Muscle of arm (tissue), 1 donor: ENCODE measurements at regions not wholly inside any gene's neighbourhood (a gene's known extent, or its start where the extent isn't known, plus 50 kb on each side); places are given as distances from the start of the nearest gene placed in this dataset.
"Not testable (repeated sequence)": the region's sequence is repeated elsewhere in the genome, so short reads cannot be mapped to it uniquely, and the experiment has no call there.

Experiments used
- DNase-seq: peaks from one replicate; pipeline ENCODE4 v3.0.0-alpha.2; 2013

DNA sequence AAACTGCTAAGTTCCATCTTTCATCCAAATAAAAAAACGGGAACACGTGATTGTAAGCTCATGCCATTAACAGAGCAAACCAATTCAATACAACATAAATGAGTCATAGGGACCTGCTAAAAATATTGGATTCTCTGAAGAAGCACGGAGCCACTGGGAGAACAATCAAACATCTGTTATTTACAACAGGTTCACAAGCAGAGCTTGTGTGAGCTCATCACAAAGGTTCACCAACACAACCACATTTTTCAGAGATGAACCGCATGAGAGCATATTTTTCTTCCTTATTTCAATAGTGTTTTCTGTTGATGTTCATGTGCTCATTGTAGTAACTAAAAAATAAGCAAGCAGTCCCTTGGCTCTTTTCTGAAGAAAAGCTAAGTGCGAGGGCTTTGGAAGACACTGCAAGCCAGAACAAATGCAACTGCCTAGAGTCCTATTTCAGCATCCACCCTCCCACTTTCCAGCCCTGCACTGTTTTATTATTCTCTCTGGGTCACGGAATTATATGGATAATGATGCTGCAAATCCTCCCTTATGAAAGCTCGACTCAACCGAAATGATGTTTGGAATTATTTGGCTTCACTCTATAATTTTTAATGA lies 545.8 kb downstream of the LIG4 start:
- DNase-seq, result peak; percentile 19

DNA sequence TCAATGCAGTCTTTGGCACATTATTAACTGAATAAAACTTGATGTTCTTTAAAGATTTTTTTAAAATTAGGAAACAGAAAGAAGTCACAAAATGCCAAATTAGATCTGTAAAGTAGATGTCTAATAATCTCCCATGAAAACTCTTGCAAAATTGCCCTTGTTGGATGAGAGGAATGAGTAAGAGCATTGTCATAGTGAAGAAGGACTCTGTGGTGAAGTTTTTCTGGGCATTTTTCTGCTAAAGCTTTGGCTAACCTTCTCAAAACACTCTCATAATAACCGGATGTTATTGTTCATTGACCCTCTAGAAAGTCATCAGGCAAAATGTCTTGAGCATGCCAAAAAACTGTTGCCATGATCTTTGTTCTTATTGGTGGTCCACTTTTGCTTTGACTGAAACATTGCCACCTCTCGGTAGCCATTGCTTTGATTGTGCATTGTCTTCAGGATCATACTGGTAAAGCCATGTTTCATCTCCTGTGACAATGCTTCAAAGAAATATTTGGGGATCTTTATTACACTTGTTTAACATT lies 549.3 kb downstream of the LIG4 start:
- DNase-seq, result no peak

DNA sequence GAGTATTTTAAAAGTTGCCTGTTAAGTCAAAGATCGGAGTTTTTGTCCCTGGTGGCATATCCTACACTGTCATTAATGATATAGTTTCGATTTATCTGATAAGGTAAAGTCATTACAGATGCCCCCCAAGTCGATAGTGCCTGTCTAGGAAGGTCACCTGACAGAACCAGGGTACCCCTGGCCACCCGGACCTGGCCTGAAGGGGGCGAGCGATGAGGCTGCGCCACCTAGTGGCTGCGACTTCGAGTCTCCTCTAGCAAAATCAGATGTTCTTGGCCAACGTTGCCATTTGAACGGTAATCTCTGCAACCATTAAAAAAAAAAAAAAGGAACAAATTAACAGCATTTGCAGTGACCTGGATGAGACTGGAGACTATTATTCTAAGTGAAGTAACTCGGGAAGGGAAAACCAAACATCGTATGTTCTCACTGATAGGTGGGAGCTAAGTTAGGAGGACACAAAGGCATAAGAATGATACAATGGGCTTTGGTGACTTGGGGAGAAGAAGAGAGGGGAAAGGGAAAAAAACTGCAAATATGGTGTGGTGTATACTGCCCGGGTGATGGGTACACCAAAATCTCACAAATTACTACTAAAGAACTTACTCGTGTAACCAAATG lies 565.1 kb downstream of the LIG4 start:
- peak; percentile 25 for DNase-seq

DNA sequence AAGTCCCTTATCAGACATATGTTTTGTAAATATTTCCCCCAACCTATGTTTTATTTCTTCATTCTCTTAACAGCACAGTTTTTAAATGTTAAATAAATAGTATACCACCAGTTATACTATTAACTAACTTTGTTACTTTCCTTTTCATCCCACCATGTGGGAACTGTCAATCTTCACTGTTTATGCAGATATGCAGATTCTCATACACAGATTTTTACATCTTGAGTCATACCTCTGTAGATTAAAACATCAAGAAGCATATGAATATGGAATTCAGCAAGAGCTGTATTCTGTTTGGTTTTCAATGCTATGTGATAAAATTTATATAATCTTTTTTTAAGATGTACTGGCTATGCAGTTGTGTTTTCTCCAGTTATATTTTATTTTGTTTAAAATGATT lies 566.3 kb downstream of the LIG4 start:
- no peak for DNase-seq

DNA sequence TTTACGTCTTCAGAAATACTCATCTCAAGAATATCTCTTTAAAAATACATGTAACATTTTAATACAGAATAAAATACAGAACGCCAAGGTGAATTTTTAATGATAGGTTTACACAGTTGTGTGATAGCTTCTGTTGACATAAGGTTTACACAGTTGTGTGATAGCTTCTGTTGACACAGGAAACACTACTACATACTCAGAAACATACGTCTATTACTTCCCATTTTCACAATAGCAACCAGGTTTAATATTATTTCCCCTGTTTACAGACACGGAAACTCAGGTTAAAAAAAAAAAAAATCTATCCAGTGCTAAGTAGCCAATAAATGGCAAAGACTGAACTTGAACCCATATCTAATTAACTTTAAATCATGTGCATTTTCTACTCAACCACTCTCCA lies 571.2 kb downstream of the LIG4 start:
- DNase-seq, result no peak

DNA sequence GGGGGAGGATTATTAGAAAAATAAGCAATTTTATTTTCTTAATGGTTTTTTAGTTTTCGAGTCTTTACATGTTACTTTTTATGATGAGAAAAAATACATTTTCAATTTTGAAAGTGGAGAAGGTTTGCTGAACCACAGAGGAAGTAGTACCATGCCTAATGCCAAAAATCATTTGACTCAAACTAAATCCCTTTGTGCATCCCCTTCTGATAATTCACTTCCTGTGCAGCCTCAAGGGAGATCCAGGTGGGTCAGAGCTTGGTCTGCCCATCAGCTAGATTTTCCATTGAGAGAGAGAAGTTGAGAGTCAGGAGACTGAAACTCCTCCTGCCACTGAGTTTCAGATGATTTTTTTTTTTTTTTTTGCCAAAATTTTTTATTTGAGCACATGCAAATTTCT lies 571.7 kb downstream of the LIG4 start:
- DNase-seq, result no peak

DNA sequence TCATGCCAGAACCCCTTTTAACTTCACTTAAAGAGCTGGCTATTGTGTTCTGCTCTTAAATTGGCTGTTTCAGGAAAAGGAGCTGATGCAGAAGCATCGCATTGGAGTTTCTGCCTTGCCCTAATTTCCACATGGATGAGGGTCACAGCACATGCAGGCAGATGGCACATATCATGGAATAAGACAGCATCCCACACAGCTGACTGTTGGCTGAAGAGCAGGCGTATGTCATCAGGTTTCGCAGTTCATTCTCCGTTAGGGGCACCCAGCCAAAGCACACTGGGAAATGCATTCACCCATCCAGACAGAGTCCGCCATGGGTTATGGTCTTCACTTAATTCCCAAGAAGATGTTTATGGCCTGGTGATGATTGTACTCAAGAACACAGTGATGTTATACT lies 572.5 kb downstream of the LIG4 start:
- no peak for DNase-seq

DNA sequence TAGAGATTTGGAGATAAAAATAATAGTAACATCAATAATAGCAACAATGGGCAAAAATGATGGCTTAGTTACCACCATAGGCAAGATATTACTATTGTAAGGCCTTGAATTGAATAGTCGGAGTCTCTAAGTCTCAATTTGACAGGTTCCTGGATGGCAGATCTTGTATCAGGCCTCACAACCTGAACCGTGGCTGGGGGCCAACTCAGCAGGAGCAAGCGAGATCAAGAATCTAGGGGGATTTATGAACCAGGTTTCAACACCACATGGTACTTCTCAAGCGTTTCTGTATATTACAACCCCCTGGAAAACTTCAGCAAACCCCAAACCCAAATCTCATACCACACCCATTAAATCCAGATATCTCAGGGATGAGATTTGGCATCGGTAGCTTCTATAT lies 573.8 kb downstream of the LIG4 start:
- no peak for DNase-seq

DNA sequence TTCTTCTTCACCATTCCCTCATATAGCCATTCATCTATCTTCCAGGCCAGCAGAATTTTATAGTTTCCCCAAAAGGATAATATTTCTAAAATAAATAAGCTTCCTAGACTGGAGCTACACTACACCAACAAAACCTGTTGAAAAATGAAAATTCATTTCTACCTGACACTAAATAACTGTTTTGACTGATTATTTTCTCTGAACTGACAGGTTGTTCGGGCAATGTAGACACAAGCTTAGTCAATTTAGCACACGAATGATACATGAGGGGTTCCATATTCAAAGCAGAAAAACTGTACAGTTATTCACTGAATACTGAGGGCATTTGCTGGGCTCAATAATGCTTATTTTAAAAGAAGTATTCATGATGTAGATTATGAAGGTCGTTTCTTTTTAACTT lies 589.7 kb downstream of the LIG4 start:
- DNase-seq, result no peak

DNA sequence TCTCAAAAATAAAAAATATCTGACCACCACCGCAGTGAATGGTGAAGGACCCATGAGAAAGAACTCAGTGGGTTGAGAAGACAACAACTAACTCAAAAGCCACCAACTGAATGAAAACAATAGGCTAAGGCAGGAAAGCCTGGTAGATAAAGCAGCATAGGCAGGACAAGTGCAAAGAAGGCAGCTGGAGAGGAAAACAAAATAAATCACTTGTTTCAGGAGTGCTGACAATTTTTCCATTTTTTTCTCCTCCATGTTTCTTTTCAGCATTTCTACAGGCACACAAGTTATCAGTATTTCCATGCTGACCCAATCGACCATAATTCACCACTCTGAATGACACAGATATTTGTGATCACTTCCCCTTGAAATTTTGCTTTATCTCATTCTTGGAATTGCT lies 597.8 kb downstream of the LIG4 start:
- no peak for DNase-seq

DNA sequence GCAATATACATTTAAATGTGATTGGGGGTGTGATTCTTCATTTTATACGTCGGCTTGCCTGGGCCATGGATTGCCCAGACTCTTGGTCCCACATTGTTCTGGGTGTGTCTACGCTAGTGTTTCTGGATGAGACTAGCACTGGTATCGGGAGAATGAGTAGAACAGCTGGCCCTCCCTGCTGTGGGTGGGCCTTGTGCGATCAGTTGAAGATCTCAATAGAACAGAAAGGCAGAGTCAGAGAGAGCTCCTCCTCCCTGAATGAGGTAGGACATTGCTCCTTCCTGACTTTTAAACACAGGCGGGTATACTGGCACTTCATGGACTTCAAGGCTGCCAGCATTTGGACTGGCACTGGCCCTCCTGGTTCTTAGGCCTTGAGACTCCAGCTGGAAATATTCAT lies 603.0 kb downstream of the LIG4 start:
- no peak for DNase-seq

DNA sequence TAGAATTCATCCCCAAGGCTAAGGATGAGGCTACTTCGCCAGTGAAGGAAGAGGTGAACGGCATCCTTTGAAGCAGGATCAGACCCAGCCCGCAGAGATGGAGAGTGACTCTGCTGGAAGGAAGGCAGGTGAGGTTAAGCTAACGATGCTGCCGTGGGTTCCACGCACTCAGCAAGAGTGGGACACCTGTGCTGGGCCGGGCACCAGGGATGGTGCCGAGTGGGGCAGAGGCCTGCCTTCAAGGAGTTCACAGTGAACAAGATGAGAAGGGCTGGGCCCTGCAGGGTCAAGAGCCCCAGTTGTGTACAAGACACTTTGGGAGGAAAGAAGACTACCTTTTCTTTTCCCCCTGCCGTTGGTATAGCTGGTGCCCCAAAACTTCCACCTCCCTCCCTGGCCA lies 606.6 kb downstream of the LIG4 start:
- no peak for DNase-seq

DNA sequence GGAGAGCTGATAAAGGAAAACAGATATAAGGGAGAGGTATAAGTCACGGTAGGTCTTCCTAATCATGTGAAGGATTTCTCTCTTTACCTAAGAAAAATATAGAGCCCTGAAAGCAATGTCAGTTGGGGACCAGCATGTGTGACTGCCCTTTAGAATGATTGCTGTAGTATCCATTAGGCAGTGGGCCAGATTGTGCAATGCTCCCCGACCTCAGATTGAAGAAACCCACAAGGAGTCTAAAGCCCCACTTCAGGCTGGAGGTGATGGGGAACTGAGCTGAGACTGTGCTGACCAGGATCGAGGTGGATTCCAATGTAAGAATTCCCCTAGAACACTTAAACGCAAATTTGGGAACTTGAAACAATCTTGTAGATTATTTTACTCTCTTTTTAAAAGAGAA lies 614.4 kb downstream of the LIG4 start:
- DNase-seq, result no peak

DNA sequence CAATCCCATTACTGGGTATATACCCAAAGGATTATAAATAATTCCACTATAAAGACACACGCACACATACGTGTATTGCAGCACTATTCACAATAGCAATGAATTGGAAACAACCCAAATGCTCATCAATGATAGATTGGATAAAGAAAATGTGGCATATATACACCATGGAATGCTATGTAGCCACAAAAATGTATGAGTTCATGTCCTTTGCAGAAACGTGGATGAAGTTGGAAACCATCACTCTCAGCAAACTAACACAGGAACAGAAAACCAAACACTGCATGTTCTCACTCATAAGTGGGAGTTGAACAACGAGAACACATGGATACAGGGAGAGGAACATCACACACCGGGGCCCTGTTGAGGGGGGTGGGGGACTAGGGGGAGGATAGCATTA lies 619.0 kb downstream of the LIG4 start:
- DNase-seq, result not testable (repeated sequence)

DNA sequence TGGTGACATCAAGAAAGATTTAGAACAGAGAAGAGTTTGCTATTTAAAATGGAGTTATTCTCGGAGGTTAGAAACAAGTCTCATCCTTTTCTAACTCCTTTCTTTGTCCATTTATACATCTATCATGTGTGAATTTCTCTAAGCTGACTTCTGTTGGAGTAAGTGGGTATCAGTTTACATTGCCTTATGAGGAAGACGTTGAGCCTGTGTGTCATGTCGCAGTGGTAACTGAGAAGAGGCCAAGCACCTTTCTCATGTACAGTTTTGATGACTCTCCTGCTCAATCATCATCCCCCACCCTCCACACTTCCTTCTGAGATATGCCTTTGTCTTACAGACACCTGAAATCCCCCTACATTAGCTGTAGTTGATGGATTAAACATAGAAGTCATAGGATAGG lies 624.8 kb downstream of the LIG4 start:
- DNase-seq, result no peak

DNA sequence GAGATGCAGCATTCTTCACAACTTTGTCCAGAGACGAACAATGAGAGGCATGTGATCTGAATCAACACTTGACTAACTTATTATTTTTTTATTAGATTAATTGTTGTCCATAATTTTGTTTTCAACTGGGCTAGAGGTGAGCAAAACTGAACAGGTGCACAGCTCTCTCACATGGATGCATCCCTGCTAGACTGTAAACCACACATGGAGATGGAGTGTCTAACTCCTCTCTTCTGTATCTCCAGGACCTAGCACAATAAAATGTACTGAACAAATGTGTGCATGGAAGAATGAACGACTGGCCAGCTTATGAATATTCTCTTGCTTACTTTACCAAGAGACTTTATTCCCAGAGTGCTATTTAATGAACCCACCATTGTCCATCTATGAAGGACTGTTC lies 627.7 kb downstream of the LIG4 start:
- DNase-seq, result no peak

DNA sequence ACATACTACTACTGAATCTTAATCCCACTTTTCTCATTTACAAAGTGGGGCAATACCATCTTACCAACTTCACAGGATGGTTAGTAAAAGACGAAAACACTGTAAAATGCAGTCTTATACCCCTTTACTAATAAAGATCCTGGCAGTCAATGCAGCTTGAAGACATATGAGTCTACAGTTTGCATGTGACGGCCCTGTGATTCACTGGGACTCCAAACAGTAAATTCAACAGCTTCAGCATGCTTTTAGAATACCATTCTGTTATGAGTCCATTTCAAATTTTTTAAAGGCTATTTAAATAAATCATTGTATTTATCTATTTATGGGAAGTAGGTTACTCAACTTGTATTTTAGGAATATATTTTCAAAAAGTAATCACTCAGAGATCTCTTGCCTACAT lies 629.1 kb downstream of the LIG4 start:
- no peak for DNase-seq

DNA sequence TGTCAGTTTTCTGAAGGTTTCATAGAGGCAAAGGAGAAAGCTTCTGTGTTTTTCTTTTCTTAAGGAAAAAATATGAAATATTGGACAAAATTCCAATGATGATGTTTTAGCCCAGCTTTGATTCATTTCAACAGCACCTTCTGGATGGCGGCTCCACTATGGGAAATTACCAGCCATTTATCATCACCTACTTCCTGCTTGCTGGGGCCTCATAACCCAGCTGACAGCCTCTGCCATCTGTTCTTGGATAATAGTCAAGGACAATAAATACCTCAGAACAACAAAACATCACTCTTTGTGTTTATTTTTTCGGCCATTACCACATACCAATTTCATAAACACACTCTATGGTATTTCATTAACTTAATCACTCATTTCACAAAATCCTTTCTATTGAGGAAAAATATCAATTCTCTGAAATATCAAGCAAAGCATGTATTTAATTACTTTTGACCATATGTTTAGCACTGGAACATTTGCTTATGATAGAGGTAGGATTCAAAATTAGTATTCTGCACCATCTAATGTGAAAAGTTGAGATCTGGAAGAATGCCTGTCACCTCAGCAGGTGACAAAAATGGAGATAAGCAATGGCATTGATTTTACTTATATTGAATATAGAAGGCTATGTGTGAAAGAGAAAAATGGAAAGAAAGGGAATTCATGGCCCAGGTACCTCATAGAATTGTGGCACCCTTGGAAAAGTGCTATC lies 629.7 kb downstream of the LIG4 start:
- no peak for DNase-seq

DNA sequence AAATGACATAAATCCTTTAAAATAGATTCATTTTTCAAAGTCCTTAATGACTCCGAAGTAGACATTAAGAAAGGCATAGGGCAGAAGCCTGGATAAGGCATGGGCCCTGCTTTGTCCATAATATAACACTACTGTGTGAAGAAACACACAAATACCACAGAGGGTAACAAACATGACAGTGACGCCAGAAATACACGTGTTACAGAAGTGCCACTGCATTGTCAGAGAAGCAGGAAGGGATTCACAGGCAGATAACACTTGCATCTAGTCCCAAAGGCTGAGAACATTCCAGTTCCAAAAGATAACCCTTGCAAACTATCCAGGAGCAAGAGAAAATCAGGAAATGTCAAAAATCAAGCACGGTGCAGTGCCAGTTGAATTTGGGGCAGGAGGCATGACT lies 633.2 kb downstream of the LIG4 start:
- DNase-seq, result no peak

DNA sequence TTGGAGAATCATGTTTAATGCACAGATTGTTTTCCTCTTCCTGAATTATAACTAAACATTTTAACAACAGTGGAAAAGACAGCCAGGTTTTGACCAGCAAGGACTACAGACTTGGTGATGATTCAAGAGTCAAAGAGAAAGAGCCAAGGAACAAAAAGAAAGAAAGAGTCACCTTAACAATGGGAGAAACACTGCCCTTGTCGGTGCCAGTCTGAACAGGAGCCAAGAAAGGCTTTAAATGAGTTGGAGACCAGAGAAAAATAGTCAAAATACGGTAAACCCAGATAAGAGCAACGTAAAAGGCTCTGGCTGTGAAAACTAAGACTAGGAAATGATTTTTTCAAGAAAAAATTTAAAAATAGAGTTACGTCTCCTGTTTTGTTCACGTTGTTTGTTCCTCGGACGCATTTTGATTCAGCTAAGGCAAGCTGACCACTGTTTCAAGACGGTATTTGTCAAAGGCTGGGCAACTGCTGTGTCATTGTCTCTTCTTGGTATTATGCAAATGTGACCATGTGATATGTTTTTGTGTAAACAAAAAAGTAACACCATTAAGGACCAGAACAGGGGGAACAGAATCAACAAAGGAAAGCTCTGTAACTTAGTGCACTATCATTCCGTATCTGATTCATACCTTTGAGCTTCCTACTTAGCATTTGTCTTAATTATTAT lies 634.5 kb downstream of the LIG4 start:
- no peak for DNase-seq

DNA sequence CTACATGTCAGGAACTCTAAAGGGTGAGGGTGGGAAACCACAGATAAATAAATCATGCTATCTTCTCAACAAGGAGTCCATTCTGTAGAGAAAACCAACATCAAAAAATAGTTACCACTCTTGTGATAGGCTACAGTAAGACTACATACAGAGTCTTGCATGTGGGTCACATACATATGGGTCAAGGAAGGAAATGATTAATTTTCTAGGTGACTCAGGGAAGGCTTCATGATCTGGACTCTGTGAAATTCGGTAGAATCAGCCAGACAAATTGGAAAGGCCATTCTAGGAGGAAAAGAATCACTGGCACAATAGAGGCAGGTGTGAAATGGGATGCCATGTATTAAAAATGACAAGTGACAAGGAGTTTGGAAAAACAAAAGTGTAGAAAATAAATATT lies 638.9 kb downstream of the LIG4 start:
- DNase-seq, result no peak

DNA sequence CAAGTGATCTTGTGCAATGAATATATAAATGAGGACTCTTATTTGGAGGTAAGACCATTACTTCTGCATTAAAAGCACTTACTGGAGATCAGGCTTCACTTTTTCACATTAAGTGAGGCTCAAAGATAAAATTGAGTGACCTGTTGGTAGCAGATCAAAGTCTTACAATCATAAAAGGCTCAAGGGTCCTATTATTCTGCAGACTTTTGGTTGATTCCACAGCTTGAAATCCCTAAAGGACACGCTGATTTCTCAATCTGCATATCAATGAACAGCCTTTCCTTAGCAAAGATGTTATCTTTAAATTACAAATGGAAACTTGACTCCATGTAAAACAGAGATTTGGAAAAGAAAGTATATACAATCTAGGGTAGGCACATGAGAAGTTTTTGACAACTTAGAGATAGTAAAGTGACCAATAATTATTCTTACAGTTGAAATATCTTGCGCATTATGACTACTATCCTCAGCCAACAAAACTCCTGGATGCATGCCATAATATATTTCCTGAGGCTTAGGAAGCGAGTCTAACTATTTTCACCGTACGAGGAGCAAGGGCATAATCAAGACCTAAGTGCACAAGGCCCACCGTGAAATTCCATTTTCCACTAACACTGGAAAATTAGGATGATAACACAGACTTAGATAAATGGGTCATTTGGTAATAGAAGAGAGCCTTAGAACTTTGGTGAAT lies 640.7 kb downstream of the LIG4 start:
- no peak for DNase-seq
